ENCODE measurements at regions not wholly inside any gene's neighbourhood (a gene's known extent, or its start where the extent isn't known, plus 50 kb on each side); places are given as distances from the start of the nearest gene placed in this dataset.
"Not testable (repeated sequence)": the region's sequence is repeated elsewhere in the genome, so short reads cannot be mapped to it uniquely, and the experiment has no call there.

- no peak for DNase-seq (ENCODE audit: low spot score)
Observed at GRCh38 chr6:16824845-16825685, 63.8 kb upstream of the ATXN1 start.

- DNase-seq (ENCODE audit: low spot score), result no peak
Observed at GRCh38 chr6:16823718-16824352, 62.6 kb upstream of the ATXN1 start.

GRCh38 chr6:16822975-16823717, 61.9 kb upstream of the ATXN1 start:
- no peak for DNase-seq (ENCODE audit: low spot score)

GRCh38 chr6:16822529-16822928, 61.3 kb upstream of the ATXN1 start:
- no peak for DNase-seq (ENCODE audit: low spot score)

- DNase-seq (ENCODE audit: low spot score), result no peak
Observed at GRCh38 chr6:16821834-16822264, 60.6 kb upstream of the ATXN1 start.

GRCh38 chr6:16820262-16820661, 59.0 kb upstream of the ATXN1 start:
- DNase-seq (ENCODE audit: low spot score), result not testable (repeated sequence)

GRCh38 chr6:16819752-16820151, 58.5 kb upstream of the ATXN1 start:
- no peak for DNase-seq (ENCODE audit: low spot score)

- no peak for DNase-seq (ENCODE audit: low spot score)
Observed at GRCh38 chr6:16818992-16819626, 57.8 kb upstream of the ATXN1 start.

GRCh38 chr6:16817594-16817993, 56.3 kb upstream of the ATXN1 start:
- DNase-seq (ENCODE audit: low spot score), result no peak

- DNase-seq (ENCODE audit: low spot score), result no peak
Observed at GRCh38 chr6:16816891-16817290, 55.6 kb upstream of the ATXN1 start.

GRCh38 chr6:16812993-16813392, 51.7 kb upstream of the ATXN1 start:
- DNase-seq (ENCODE audit: low spot score), result no peak

- no peak for DNase-seq (ENCODE audit: low spot score)
Observed at GRCh38 chr6:16811277-16811979, 50.2 kb upstream of the ATXN1 start.

All from ureter (tissue), 1 donor.